ENCODE measurements at regions not wholly inside any gene's neighbourhood (a gene's known extent, or its start where the extent isn't known, plus 50 kb on each side); places are given as distances from the start of the nearest gene placed in this dataset.

- no peak for TF ChIP-seq PITX1 (CRISPR knock-in tag; IDR thresholded peaks at IDR 0.05)
- no peak for TF ChIP-seq MAFK (conservative IDR thresholded peaks at IDR 0.05 in 1 of 2, IDR thresholded peaks at IDR 0.05 in 1 of 2; ENCODE audit: low read length in 2 of 2)
- no peak for TF ChIP-seq RARA (CRISPR knock-in tag; IDR thresholded peaks at IDR 0.05)
- TF ChIP-seq TAF1 (CRISPR knock-in tag; IDR thresholded peaks at IDR 0.05), result no peak
- TF ChIP-seq BHLHE40 (IDR thresholded peaks at IDR 0.05; ENCODE audit: low read length), result no peak
- no peak for TF ChIP-seq TBP (CRISPR knock-in tag; IDR thresholded peaks at IDR 0.05)
- no peak for TF ChIP-seq TCF12 (IDR thresholded peaks at IDR 0.05)
- TF ChIP-seq TCF12 (CRISPR knock-in tag; IDR thresholded peaks at IDR 0.05), result no peak
- no peak for TF ChIP-seq PRDM15 (CRISPR knock-in tag; IDR thresholded peaks at IDR 0.05)
- no peak for TF ChIP-seq CTCF (CRISPR knock-in tag; IDR thresholded peaks at IDR 0.05)
- no peak for TF ChIP-seq POLR2AphosphoS5 (IDR thresholded peaks at IDR 0.05; ENCODE audit: low read depth, low read length)
- no peak for TF ChIP-seq RELA (CRISPR knock-in tag; IDR thresholded peaks at IDR 0.05)
These were observed 427.0 kb downstream of the HLX start for GRCh38 chr1:221306239-221306638.

Data from HepG2 (cell line).